GM12892 (cell line): ENCODE measurements at regions not wholly inside any gene's neighbourhood (a gene's known extent, or its start where the extent isn't known, plus 50 kb on each side); places are given as distances from the start of the nearest gene placed in this dataset.

Experiments
- DNase-seq: peaks from one replicate; pipeline ENCODE4 v3.0.0; 2011; ENCODE audit not compliant: insufficient read length
- FAIRE-seq: peaks from 2 replicates; lab custom pipeline; 2011; peaks lifted over from hg19 to GRCh38; lab: Jason Lieb, UNC
- POLR2A ChIP-seq: IDR thresholded peaks from 2 replicates; pipeline ENCODE4 v1.6.1; 2011; ENCODE audit warnings: low read depth, low read length, control low read depth
- POLR2AphosphoS5 ChIP-seq: IDR thresholded peaks from 2 replicates; pipeline ENCODE4 v1.6.1; 2011; ENCODE audit warnings: low read depth, low read length, control low read depth
- TAF1 ChIP-seq: IDR thresholded peaks from 2 replicates; pipeline ENCODE4 v1.6.1; 2011; ENCODE audit warnings: low read depth, mild to moderate bottlenecking, control low read depth, low read length, borderline replicate concordance

DNA sequence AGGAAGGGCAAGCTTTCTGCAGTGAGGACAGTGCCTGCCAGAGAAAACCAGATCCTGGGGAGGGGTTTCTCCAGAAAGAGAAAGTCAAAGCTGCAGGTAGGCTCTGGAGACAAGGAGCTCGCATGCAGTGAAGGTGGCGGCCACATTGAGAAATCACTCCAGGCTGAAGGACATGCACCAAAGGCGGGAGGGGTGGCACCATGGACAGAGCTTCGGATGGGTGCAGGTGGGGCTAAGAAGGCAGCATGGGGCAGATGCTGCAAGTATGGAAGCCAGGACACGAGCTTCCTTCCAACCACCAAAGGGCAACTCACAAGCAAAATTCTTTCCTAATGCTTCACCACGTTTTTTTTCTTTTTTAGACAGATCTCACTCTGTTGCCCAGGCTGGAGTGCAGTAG is 104.4 kb upstream of the SLC35G4 start:
- DNase-seq (no peak), FAIRE-seq (no peak)
- TF ChIP-seq POLR2AphosphoS5 = no peak

DNA sequence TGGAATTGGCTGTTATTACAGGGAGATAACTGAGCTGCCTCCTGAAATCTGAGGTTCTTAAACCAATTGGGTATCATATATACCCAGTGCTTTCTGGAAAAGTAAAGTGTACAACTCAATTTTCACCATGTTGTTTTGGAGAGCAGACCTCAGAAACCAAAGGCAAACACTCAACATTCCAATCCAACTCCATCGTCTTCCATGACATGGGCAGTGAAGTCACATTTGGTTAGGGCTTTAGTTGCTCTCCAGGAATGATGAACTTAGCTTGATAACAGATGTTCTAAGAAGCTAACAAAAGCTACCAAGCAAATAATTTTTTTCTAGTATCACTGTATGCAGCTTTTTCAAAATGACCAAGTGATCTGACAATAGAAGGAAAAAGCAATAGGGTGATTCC is 107.0 kb upstream of the SLC35G4 start:
- FAIRE-seq (no peak), DNase-seq (no peak)
- no peak for TF ChIP-seq TAF1
- no peak for TF ChIP-seq POLR2AphosphoS5
- TF ChIP-seq POLR2A = no peak

DNA sequence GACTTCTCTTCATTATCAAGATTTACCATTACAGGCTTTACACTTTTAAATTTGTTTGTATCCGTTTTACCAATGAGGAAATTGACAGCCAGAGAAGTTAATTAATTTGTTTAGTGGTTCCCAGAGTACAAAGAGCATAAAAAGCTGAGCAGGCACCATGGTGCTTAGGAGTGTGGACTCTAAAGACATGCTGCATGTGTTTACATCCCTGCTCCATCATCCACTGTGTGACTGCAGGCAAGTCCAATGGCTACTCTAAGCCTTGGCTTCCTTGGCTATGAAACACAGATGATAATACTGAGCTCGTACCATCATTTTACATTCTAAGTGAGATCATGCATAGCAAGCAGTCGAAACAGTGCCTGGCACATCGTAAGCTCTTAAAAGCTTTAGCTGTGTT is 108.0 kb upstream of the SLC35G4 start:
- TF ChIP-seq POLR2AphosphoS5 (no peak), POLR2A (no peak), TAF1 (no peak)
- DNase-seq (no peak), FAIRE-seq (no peak)

DNA sequence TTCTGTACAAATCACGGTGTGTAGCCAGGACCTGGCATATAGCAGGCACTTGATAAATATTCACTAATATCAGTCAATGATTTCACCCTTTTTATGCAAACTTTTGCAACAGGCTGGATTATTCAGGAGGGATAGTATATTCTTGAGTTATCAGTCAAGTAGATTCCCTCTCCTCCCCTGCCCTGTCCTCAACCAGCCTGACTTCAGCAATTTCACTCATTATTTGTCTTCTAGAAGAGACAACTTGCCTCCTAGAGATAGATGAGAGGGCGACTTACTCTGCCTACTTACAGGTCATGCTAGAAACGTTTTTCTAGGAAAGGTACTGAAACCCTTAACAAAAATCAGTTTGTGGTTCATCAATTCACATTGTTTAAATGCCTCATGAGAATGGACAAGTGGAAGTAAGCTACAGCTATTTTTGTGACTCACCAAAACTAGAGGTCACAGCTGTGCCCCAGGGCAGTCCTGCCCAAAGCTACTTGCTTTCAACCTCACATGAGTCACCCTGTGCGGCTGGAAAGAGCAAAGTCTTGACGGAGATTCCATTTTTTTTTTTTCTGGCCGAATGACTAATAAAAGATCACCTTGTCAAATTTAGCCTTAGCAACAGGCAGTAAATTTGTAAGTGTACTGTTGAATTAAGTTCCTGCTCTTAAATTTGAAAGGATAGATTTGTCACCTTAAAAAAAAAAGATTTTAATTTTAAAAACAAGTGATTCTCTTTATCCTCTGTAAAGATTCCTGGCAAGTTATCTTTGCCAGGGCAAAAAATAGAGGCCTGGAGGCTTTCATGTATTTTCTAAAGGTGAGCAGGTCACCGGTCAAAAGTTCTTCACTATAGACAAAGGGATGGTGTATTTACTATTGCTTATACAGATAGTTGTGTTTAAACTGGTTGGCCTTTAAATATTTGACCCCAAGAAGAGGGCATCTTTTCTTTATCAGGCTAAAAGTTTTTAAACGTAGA is 109.0 kb upstream of the SLC35G4 start:
- DNase-seq (no peak), FAIRE-seq (no peak)
- TF ChIP-seq POLR2AphosphoS5 (no peak), TAF1 (no peak), POLR2A (no peak)

DNA sequence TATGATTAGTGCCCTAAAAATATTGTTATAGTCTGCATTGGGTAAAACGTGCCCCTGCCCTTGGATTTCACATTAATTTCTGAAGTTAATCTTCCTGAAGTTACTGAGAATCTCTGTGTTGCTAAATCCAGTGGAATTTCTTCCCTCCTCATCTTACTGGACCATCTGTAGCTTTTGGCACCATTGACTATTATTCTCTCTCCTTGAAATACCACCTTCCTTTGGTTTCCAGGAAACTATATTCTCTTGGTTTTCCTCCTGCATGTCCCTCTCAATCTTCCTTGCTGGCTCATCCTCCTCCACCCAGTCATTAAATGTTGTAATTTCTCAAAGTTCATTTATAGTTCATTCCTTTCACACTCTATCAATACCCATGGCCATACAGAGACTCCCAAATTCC is 110.6 kb upstream of the SLC35G4 start:
- DNase-seq (no peak), FAIRE-seq (no peak)
- TF ChIP-seq POLR2A = no peak
- TF ChIP-seq TAF1 = no peak
- no peak for TF ChIP-seq POLR2AphosphoS5

DNA sequence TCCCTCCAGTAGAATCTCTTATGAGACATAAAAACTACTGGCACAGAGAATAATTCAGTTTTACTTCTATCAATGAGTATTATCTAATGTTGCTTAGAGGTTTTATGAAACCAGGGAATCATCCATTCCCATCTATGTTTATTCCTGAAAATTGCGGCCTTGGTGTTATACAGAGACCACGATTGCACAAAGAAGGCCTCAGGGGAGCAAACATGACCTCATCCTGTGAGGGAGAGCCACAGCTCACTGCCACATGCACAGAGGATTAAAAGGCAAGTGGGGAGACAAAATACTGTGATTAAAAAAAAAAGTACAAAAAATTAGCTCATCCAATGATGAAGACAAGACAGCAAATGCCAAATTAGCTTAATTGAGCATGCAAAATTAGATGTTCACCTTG is 111.8 kb upstream of the SLC35G4 start:
- FAIRE-seq (no peak), DNase-seq (no peak)
- TF ChIP-seq POLR2AphosphoS5 = no peak
- no peak for TF ChIP-seq TAF1
- no peak for TF ChIP-seq POLR2A

DNA sequence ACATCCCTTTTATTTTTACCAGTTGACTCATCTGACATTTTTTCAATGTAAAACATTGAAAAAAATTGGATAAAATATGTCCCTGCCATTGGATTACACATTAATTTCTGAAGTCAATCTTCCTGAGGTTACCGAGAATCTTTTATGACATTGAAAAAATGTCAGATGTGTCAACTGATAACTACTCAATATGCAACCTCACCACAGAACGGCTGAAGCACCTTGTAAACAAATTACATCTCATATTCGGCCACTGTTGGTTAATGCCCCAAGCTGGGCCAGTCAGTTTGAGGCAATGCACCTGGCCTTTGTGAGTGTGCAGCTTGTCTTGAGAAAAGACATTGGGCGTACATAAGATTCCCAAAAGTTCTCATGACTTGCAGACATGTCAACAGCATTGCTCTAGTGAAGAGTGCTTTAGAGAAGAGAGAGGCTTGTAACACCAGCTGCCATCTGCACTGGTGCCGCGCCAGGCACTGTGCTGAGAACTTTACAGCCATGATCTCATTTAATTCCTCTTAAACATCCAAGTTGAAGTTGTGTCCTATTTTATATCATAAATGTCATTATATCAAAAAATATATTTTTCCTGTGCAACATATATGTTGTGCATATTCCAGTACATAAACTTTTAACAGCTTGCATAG is 112.7 kb upstream of the SLC35G4 start:
- TF ChIP-seq POLR2A = no peak
- TF ChIP-seq TAF1 = no peak
- TF ChIP-seq POLR2AphosphoS5 = no peak
- DNase-seq (no peak), FAIRE-seq (no peak)

DNA sequence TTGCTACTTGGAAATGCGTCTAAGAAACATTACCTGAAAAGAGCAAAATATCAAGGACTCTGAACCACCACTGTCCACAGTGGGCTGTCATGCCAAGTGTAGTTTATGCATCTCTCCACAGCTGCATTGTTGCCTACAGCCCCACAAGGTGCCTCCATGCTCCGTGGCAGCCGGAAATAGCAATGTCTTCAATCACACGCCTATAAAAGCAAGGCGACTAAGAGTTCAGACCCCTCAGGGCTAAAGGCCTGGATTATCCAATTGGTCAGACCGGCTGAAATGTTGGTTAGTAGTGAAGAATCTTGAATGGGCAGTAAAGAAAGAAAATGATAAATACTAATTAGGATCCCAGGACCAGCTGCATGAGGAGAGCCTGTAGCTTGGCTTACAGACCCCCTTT is 114.0 kb upstream of the SLC35G4 start:
- FAIRE-seq = no peak
- no peak for DNase-seq

DNA sequence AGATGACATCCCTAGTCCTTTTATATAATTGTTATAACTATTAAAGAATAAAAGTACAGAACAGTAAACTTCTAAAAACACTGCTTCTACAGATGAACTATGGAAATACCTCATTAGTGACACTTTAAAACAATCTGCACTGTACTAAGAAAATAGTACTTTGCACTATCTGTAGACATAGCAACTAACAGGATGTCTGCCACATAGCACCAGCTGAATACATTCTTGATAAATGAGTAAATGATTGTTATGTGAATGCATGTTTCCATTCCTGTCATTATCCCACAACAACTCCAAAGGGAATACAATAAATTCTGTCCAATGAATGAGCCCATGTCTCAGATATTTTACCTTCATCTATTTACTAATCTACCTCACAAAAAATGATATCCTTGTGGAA is 115.3 kb upstream of the SLC35G4 start:
- no peak for TF ChIP-seq TAF1
- no peak for TF ChIP-seq POLR2A
- no peak for TF ChIP-seq POLR2AphosphoS5

More for the DNA sequence above, 114.0 kb upstream of the SLC35G4 start:
- no peak for TF ChIP-seq POLR2A
- no peak for TF ChIP-seq POLR2AphosphoS5
- no peak for TF ChIP-seq TAF1

DNA sequence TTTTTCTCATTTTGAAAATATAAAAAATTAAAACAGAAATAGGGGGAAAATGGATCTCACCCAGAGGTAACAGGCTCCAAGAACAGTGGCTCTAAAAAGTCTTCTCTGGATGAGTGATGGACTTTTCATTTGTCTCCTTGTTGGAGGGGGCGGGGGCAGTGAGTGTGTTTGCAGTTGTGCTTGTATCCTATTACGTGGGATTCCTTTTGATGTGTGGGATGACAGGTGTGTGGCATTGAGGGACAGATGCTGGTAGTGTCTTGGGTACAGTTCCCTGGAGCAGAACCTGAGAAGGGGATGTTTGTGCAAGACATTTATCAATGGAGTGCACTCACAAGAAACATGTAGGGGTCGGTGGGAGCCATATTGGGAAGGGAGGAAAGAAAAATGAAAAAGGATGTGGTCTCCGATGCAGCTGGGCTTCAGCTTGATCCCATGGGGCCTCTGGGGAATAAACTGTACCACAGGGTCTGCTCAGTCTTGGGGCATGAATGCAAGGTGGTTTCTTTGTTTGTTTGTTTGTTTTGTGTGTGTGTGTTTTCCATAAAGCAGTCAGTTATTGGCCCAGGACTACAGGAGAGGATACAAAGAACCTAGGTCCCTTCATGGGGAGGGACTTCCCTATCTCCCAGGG is 120.0 kb upstream of the SLC35G4 start:
- TF ChIP-seq TAF1 (no peak), POLR2A (no peak), POLR2AphosphoS5 (no peak)
- FAIRE-seq (no peak), DNase-seq (no peak)

More for the DNA sequence above, 115.3 kb upstream of the SLC35G4 start:
- DNase-seq (no peak), FAIRE-seq (no peak)

DNA sequence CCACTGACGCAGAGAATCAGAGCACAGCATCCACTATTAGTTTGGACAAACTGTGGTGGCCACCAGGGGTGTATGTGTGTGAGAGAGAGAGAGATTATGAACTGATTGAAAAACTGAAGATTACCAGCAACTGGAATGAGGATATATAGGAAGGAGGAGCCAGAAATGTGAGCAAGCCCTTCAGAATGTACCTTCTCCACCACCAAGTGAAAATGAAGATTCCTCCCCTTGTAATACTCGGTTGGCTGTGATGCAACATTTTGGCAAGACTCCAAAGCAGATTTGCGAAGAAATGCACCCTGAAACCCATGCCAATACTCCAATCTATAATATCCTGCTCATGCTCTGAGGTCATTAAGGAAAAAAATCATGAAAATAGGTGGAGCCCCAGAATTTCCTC is 121.2 kb upstream of the SLC35G4 start:
- TF ChIP-seq POLR2A = no peak
- TF ChIP-seq TAF1 = no peak
- no peak for TF ChIP-seq POLR2AphosphoS5
- DNase-seq (no peak), FAIRE-seq (no peak)
